ENCODE measurements at regions not wholly inside any gene's neighbourhood (a gene's known extent, or its start where the extent isn't known, plus 50 kb on each side); places are given as distances from the start of the nearest gene placed in this dataset.

DNA sequence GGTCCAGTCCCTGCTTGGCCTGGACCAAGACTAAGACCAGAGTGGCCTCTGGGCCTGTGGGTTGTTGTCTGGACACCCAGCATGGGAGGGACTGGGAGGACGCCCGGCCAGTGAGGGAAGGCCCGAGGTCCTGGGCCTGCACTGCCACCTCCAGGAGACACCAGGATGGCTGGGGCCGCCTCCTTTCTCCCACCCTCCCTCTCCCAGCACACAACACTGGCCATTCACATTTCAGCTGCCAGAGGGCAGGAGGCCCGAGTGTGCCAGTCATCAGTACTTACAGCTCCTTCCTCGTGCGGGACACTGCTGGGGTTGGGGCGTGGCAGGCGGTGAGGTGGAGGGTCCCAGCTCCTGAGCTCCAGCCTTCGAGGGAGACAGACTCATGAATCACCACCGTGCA, 133.5 kb downstream of the ASB1 start:
- ATAC-seq (peak; percentile 56; the same call in 1 of the 2 replicates), DNase-seq (ENCODE audit: low read depth, low spot score) (no peak)
- TF ChIP-seq CTCF (IDR thresholded peaks at IDR 0.05) (no peak; the same call in 1 of the 2 replicates), POLR2AphosphoS5 (IDR thresholded peaks at IDR 0.05; ENCODE audit: low read depth, low read length) (no peak), SIN3A (IDR thresholded peaks at IDR 0.05; ENCODE audit: borderline replicate concordance, insufficient read depth, low read depth, low read length) (no peak)
- H3K27ac ChIP-seq (ENCODE audit: low read length): no peak overlapping the region
- intact Hi-C loops (cut with micrococcal nuclease; ENCODE audit: unreplicated experiment) (no loop called here), in situ Hi-C loops (cut with HindIII; ENCODE audit: low pct_unique_long_range_greater_than_20kb, low sequenced_read_pairs) (no loop called here)
- no peak overlapping the region for H3K4me3 ChIP-seq (ENCODE audit: low read depth in 2 of 2, low read length in 2 of 2)
- POLR2A ChIA-PET: no interaction called here
- no peaks in the 10 kb centered on the region for H3K27me3 ChIP-seq (ENCODE audit: control insufficient read depth, insufficient read depth, low read length)
- no TSS peak for BruUV-seq (replicated peaks)
- H3K36me3 ChIP-seq (ENCODE audit: control insufficient read depth, insufficient read depth, low read length): no peaks in the 10 kb centered on the region
- H3K9me3 ChIP-seq (ENCODE audit: control insufficient read depth, insufficient read depth, low read depth, low read length): no peaks in the 10 kb centered on the region
- CTCF ChIA-PET: no interaction called here
- H3K4me1 ChIP-seq (ENCODE audit: control insufficient read depth, insufficient read depth, low read length): no peaks in the 10 kb centered on the region; the same call in 1 of the 2 replicates

DNA sequence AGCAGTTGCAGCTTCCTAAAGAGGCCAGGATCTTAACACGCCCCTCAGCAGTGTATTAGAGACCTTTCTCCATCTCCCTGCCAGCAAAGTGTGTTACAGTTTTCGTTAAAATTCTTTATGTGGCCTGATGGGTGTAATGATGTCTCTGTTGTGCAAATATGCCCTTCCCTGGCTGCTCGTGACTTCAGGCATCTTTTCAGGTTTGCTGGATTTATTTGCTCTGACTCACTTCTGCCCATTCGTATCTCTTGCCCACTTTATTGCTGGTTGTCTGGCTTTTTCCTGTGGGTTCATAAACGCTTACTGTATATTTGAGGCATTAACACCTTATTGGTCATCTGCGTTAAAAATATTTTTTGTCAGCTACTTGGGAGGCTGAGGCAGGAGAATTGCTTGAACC, 134.5 kb downstream of the ASB1 start:
- H3K9me3 ChIP-seq (ENCODE audit: control insufficient read depth, insufficient read depth, low read depth, low read length): no peaks in the 10 kb centered on the region
- H3K4me1 ChIP-seq (ENCODE audit: control insufficient read depth, insufficient read depth, low read length): no peaks in the 10 kb centered on the region; the same call in 1 of the 2 replicates
- no peaks in the 10 kb centered on the region for H3K36me3 ChIP-seq (ENCODE audit: control insufficient read depth, insufficient read depth, low read length)
- DNase-seq (ENCODE audit: low read depth, low spot score) (peak; percentile 4), ATAC-seq (no peak)
- H3K4me3 ChIP-seq (ENCODE audit: low read depth in 2 of 2, low read length in 2 of 2): no peak overlapping the region
- no peak overlapping the region for H3K27ac ChIP-seq (ENCODE audit: low read length)
- in situ Hi-C loops (cut with HindIII; ENCODE audit: low pct_unique_long_range_greater_than_20kb, low sequenced_read_pairs) (no loop called here), intact Hi-C loops (cut with micrococcal nuclease; ENCODE audit: unreplicated experiment) (no loop called here)
- no peaks in the 10 kb centered on the region for H3K27me3 ChIP-seq (ENCODE audit: control insufficient read depth, insufficient read depth, low read length)
- ChIA-PET POLR2A (no interaction called here), CTCF (no interaction called here)
- BruUV-seq (replicated peaks): no TSS peak
- no peak for TF ChIP-seq SIN3A (IDR thresholded peaks at IDR 0.05; ENCODE audit: borderline replicate concordance, insufficient read depth, low read depth, low read length)
- no peak for TF ChIP-seq POLR2AphosphoS5 (IDR thresholded peaks at IDR 0.05; ENCODE audit: low read depth, low read length)
- TF ChIP-seq REST (IDR thresholded peaks at IDR 0.05; ENCODE audit: insufficient read depth in 1 of 2, low read depth in 2 of 2, low read length in 1 of 2): no peak
- no peak for TF ChIP-seq TCF7L2 (IDR thresholded peaks at IDR 0.05; ENCODE audit: low read depth, low read length)
- TF ChIP-seq CTCF (IDR thresholded peaks at IDR 0.05): no peak
